Ascending aorta (tissue), 2 donors: ENCODE measurements at regions not wholly inside any gene's neighbourhood (a gene's known extent, or its start where the extent isn't known, plus 50 kb on each side); places are given as distances from the start of the nearest gene placed in this dataset.

Experiments
- DNase-seq, 2 donors: peaks; one replicate each; pipeline ENCODE4 v3.0.0-alpha.2; 2019; ENCODE audit warnings: low spot score in 2 of 2
- H3K27ac ChIP-seq, 2 donors: fragments of 200-600 bp; sonication (generic); one replicate each; pipeline ENCODE4 v1.5.1; 2016 to 2017; ENCODE audit warnings: mild to moderate bottlenecking in 1 of 2
- H3K27me3 ChIP-seq: fragments of 200-600 bp; sonication (generic); one replicate; pipeline ENCODE4 v1.5.1; 2017
- H3K36me3 ChIP-seq, 2 donors: fragments of 200-600 bp; sonication (generic); one replicate each; pipeline ENCODE4 v1.5.1; 2016
- H3K4me1 ChIP-seq, 2 donors: fragments of 200-600 bp; sonication (generic); one replicate each; pipeline ENCODE4 v1.5.1; 2016 to 2017; ENCODE audit warnings: mild to moderate bottlenecking in 1 of 2
- H3K4me3 ChIP-seq, 2 donors: fragments of 200-600 bp; sonication (generic); one replicate each; pipeline ENCODE4 v1.5.1; 2016 to 2017; ENCODE audit warnings: mild to moderate bottlenecking in 1 of 2
- H3K9me3 ChIP-seq, 2 donors: fragments of 200-600 bp; sonication (generic); one replicate each; pipeline ENCODE4 v1.5.1; 2016
- CTCF ChIP-seq, 3 experiments: fragments of 200-600 bp in 2 of 3; fragments of 450-650 bp in 1 of 3; sonication (generic) in 2 of 3; IDR thresholded peaks; one replicate each; pipeline ENCODE4 v1.5.1; 2016 to 2019; ENCODE audit warnings: antibody characterized with exemption in 3 of 3, mild to moderate bottlenecking in 1 of 3, moderate library complexity in 1 of 3
- intact Hi-C: fragments of 100-400 bp; cut with DNase I; formaldehyde crosslinking; loops from one replicate; pipeline ENCODE4 v1.15.1; 2023

GRCh38 chr5:173759691-173760090 is 128.5 kb upstream of the CPEB4 start:
- Histone ChIP-seq H3K27ac (no peak overlapping the region), H3K36me3 (no peaks in the 10 kb centered on the region), H3K27me3 (no peaks in the 10 kb centered on the region), H3K9me3 (no peaks in the 10 kb centered on the region), H3K4me1 (peaks cover 0 to 2% of the 10 kb centered on the region in 2 donors), H3K4me3 (no peak overlapping the region)
- intact Hi-C loops, result loop anchor here (5.0 kb wide), 1 partner anchor 213 kb away; no protein-coding TSS in a partner anchor
- TF ChIP-seq CTCF (IDR thresholded peaks at IDR 0.05), result no peak
- no peak for DNase-seq

- DNase-seq, result no peak
- Histone ChIP-seq H3K4me1 (peaks cover 0 to 5% of the 10 kb centered on the region in 2 donors), H3K36me3 (no peaks in the 10 kb centered on the region), H3K4me3 (no peak overlapping the region), H3K27me3 (no peaks in the 10 kb centered on the region), H3K9me3 (no peaks in the 10 kb centered on the region), H3K27ac (no peak overlapping the region)
- no peak for TF ChIP-seq CTCF (IDR thresholded peaks at IDR 0.05)
- intact Hi-C loops, result loop anchor here (5.0 kb wide), 1 partner anchor 212 kb away; no protein-coding TSS in a partner anchor
These were observed 127.5 kb upstream of the CPEB4 start for GRCh38 chr5:173760461-173761177.

GRCh38 chr5:173761178-173761513 is 127.0 kb upstream of the CPEB4 start:
- Histone ChIP-seq H3K9me3 (no peaks in the 10 kb centered on the region), H3K36me3 (no peaks in the 10 kb centered on the region), H3K4me1 (peaks cover 0 to 5% of the 10 kb centered on the region in 2 donors), H3K27ac (no peak overlapping the region), H3K4me3 (no peak overlapping the region), H3K27me3 (no peaks in the 10 kb centered on the region)
- DNase-seq, result no peak
- intact Hi-C loops, result loop anchor here (5.0 kb wide), 1 partner anchor 211 kb away; no protein-coding TSS in a partner anchor
- no peak for TF ChIP-seq CTCF (IDR thresholded peaks at IDR 0.05)

GRCh38 chr5:173762045-173762444 is 126.1 kb upstream of the CPEB4 start:
- no peak for DNase-seq
- Histone ChIP-seq H3K36me3 (no peaks in the 10 kb centered on the region), H3K4me3 (no peak overlapping the region), H3K9me3 (no peaks in the 10 kb centered on the region), H3K27me3 (no peaks in the 10 kb centered on the region), H3K27ac (no peak overlapping the region), H3K4me1 (peaks cover 0 to 5% of the 10 kb centered on the region in 2 donors)
- no peak for TF ChIP-seq CTCF (IDR thresholded peaks at IDR 0.05)
- intact Hi-C loops, result loop anchor here (5.0 kb wide), 1 partner anchor 210 kb away; no protein-coding TSS in a partner anchor

GRCh38 chr5:173762930-173763329 is 125.2 kb upstream of the CPEB4 start:
- Histone ChIP-seq H3K27ac (no peak overlapping the region), H3K4me3 (no peak overlapping the region), H3K27me3 (no peaks in the 10 kb centered on the region), H3K36me3 (no peaks in the 10 kb centered on the region), H3K4me1 (peaks cover 0 to 5% of the 10 kb centered on the region in 2 donors), H3K9me3 (no peaks in the 10 kb centered on the region)
- DNase-seq, result no peak
- TF ChIP-seq CTCF (IDR thresholded peaks at IDR 0.05), result no peak
- intact Hi-C loops, result loop anchor here (5.0 kb wide), 1 partner anchor 209 kb away; no protein-coding TSS in a partner anchor
